ENCODE measurements at regions not wholly inside any gene's neighbourhood (a gene's known extent, or its start where the extent isn't known, plus 50 kb on each side); places are given as distances from the start of the nearest gene placed in this dataset.

DNA sequence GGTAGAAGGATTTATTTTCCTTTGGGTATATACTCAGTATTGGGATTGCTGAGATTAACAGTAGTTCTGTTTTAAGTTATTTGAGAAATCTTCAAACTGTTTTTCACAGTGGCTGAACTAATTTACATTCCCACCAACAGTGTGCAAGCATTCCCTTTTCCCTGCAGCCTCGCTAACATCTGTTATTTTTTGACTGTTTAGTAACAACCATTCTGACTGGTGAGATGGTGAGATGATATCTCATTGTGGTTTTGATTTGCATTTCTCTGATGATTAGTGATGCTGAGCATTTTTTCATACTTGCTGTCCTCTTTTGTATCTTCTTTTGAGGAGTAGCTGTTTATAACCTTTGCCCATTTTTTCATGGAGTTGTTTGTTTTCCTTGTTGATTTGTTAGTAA, 457.8 kb downstream of the TRAM1L1 start:
- TF ChIP-seq CEBPB (IDR thresholded peaks at IDR 0.05) (no peak), FOXM1 (IDR thresholded peaks at IDR 0.05; ENCODE audit: borderline replicate concordance, low read depth) (no peak), YY1 (IDR thresholded peaks at IDR 0.05; ENCODE audit: low read depth) (no peak), TCF12 (IDR thresholded peaks at IDR 0.05; ENCODE audit: low read depth) (no peak), TEAD4 (IDR thresholded peaks at IDR 0.05) (no peak), EGR1 (IDR thresholded peaks at IDR 0.05) (no peak), RAD21 (IDR thresholded peaks at IDR 0.05; ENCODE audit: low read depth) (no peak), TAF1 (IDR thresholded peaks at IDR 0.05; ENCODE audit: low read depth) (no peak), EP300 (IDR thresholded peaks at IDR 0.05; ENCODE audit: borderline replicate concordance) (no peak), NFIC (IDR thresholded peaks at IDR 0.05) (no peak)
- TF ChIP-seq, protein P1, sequence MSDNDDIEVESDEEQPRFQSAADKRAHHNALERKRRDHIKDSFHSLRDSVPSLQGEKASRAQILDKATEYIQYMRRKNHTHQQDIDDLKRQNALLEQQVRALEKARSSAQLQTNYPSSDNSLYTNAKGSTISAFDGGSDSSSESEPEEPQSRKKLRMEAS (IDR thresholded peaks at IDR 0.05), result no peak
- TF ChIP-seq, protein P2, sequence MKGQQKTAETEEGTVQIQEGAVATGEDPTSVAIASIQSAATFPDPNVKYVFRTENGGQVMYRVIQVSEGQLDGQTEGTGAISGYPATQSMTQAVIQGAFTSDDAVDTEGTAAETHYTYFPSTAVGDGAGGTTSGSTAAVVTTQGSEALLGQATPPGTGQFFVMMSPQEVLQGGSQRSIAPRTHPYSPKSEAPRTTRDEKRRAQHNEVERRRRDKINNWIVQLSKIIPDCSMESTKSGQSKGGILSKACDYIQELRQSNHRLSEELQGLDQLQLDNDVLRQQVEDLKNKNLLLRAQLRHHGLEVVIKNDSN (IDR thresholded peaks at IDR 0.05), result no peak

DNA sequence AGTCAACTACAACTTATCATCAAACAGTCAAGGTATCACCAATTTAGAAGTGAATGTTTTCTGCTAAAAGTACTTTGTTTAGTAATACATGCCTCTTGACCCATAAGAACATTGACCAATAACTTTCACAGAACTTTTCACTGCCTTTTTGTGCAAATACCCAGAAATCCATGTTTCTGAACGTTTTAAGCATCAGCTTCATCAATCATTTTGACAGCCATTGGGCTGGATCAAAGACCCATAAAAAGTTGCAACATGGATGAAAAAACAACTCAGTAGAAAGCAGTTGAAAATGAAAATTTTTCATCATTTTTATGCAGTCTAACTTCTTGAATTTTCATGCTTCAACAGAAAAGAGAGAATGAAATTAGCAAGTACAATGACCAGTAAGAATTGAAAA, 466.7 kb downstream of the TRAM1L1 start:
- TF ChIP-seq, protein P2 (IDR thresholded peaks at IDR 0.05), result no peak
- TF ChIP-seq, protein P1 (IDR thresholded peaks at IDR 0.05), result no peak
- no peak for TF ChIP-seq FOXM1 (IDR thresholded peaks at IDR 0.05; ENCODE audit: borderline replicate concordance, low read depth)
- no peak for TF ChIP-seq RAD21 (IDR thresholded peaks at IDR 0.05; ENCODE audit: low read depth)
- no peak for TF ChIP-seq EGR1 (IDR thresholded peaks at IDR 0.05)
- TF ChIP-seq TAF1 (IDR thresholded peaks at IDR 0.05; ENCODE audit: low read depth), result no peak
- TF ChIP-seq CREB1 (IDR thresholded peaks at IDR 0.05; ENCODE audit: low read depth), result no peak
- TF ChIP-seq TCF12 (IDR thresholded peaks at IDR 0.05; ENCODE audit: low read depth), result no peak
- TF ChIP-seq ZBTB7A (IDR thresholded peaks at IDR 0.05; ENCODE audit: low read depth), result no peak
- TF ChIP-seq EP300 (IDR thresholded peaks at IDR 0.05; ENCODE audit: borderline replicate concordance), result no peak
- no peak for TF ChIP-seq CEBPB (IDR thresholded peaks at IDR 0.05)
- TF ChIP-seq NFIC (IDR thresholded peaks at IDR 0.05), result no peak
- TF ChIP-seq TEAD4 (IDR thresholded peaks at IDR 0.05), result no peak
- TF ChIP-seq YY1 (IDR thresholded peaks at IDR 0.05; ENCODE audit: low read depth), result no peak
- TF ChIP-seq, protein P3, sequence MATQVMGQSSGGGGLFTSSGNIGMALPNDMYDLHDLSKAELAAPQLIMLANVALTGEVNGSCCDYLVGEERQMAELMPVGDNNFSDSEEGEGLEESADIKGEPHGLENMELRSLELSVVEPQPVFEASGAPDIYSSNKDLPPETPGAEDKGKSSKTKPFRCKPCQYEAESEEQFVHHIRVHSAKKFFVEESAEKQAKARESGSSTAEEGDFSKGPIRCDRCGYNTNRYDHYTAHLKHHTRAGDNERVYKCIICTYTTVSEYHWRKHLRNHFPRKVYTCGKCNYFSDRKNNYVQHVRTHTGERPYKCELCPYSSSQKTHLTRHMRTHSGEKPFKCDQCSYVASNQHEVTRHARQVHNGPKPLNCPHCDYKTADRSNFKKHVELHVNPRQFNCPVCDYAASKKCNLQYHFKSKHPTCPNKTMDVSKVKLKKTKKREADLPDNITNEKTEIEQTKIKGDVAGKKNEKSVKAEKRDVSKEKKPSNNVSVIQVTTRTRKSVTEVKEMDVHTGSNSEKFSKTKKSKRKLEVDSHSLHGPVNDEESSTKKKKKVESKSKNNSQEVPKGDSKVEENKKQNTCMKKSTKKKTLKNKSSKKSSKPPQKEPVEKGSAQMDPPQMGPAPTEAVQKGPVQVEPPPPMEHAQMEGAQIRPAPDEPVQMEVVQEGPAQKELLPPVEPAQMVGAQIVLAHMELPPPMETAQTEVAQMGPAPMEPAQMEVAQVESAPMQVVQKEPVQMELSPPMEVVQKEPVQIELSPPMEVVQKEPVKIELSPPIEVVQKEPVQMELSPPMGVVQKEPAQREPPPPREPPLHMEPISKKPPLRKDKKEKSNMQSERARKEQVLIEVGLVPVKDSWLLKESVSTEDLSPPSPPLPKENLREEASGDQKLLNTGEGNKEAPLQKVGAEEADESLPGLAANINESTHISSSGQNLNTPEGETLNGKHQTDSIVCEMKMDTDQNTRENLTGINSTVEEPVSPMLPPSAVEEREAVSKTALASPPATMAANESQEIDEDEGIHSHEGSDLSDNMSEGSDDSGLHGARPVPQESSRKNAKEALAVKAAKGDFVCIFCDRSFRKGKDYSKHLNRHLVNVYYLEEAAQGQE (IDR thresholded peaks at IDR 0.05; ENCODE audit: low read depth), result no peak

DNA sequence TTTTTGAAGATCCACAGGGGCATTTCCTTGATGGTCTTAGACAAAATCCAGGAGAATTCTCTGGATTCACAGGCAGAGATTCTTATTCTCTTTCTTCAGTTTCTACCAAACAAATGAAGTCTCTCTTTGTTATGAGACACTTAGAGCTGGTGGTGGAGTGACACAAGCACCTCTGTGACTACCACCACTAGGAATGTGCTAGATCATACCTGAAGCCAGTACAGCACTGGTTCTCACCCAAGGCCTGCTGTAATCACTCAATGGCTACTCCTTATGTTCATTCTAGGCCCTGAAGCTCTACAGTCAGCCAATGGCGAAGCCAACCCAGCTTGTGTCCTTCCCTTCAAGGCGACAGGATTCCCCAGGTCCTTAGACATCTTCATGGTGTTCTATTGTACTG, 482.3 kb downstream of the TRAM1L1 start:
- TF ChIP-seq NFIC (IDR thresholded peaks at IDR 0.05) (no peak), TEAD4 (IDR thresholded peaks at IDR 0.05) (peak; percentile 51; the same call in 1 of the 2 replicates)

DNA sequence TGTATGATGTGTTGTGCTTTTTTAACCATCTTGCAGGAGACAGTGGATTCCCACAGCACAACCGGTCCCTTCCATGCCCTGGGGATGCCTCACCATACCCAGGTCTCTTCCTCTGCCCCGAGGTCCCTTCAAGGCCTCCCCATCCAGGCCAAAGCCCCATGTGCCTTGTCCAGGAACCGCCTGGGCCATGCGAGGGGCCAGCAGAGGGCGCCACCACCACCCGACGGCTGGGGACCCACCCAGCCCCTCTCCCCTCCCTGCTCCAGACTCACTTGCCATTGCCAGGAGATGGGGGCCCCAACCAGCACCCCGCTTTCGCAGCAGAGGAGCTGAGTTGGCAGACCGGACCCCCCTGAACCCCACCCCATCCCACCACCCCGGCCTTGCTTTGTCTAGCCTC, 485.5 kb downstream of the TRAM1L1 start:
- TF ChIP-seq, protein P2 (IDR thresholded peaks at IDR 0.05), result no peak
- TF ChIP-seq, protein P1 (IDR thresholded peaks at IDR 0.05), result no peak
- TF ChIP-seq YY1 (IDR thresholded peaks at IDR 0.05; ENCODE audit: low read depth), result no peak
- no peak for TF ChIP-seq TEAD4 (IDR thresholded peaks at IDR 0.05)
- no peak for TF ChIP-seq CREB1 (IDR thresholded peaks at IDR 0.05; ENCODE audit: low read depth)
- TF ChIP-seq EGR1 (IDR thresholded peaks at IDR 0.05), result no peak
- TF ChIP-seq ZBTB7A (IDR thresholded peaks at IDR 0.05; ENCODE audit: low read depth), result no peak
- TF ChIP-seq FOXM1 (IDR thresholded peaks at IDR 0.05; ENCODE audit: borderline replicate concordance, low read depth), result no peak
- TF ChIP-seq TAF1 (IDR thresholded peaks at IDR 0.05; ENCODE audit: low read depth), result no peak
- TF ChIP-seq EP300 (IDR thresholded peaks at IDR 0.05; ENCODE audit: borderline replicate concordance), result no peak
- TF ChIP-seq RAD21 (IDR thresholded peaks at IDR 0.05; ENCODE audit: low read depth), result no peak
- TF ChIP-seq TCF12 (IDR thresholded peaks at IDR 0.05; ENCODE audit: low read depth), result no peak
- TF ChIP-seq, protein P3 (IDR thresholded peaks at IDR 0.05; ENCODE audit: low read depth), result no peak
- no peak for TF ChIP-seq NFIC (IDR thresholded peaks at IDR 0.05)
- no peak for TF ChIP-seq CEBPB (IDR thresholded peaks at IDR 0.05)

DNA sequence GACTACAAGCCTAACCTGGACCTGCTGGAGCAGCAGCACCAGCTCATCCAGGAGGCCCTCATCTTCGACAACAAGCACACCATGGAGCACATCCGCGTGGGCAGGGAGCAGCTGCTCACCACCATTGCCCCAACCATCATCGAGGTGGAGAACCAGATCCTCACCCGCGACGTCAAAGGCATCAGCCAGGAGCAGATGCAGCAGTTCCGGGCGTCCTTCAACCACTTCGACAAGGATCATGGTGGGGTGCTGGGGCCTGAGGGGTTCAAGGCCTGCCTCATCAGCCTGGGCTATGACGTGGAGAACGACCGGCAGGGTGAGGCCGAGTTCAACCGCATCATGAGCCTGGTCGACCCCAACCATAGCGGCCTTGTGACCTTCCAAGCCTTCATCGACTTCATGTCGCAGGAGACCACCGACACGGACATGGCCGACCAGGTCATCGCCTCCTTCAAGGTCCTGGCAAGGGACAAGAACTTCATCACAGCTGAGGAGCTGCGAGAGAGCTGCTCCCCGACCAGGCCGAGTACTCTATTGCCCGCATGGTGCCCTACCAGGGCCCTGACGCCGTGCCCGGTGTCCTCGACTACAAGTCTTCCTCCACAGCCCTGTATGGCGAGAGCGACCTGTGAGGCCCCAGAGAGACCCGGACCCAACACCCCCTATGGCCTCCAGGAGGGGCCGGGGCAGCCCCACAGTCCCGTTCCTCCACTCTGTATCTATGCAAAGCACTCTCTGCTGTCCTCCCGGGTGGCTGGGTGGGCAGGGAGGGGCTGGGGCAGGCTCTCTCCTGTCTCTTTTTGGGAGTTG, 486.2 kb downstream of the TRAM1L1 start:
- TF ChIP-seq CEBPB (IDR thresholded peaks at IDR 0.05), result no peak
- TF ChIP-seq TEAD4 (IDR thresholded peaks at IDR 0.05), result no peak
